ENCODE measurements at regions not wholly inside any gene's neighbourhood (a gene's known extent, or its start where the extent isn't known, plus 50 kb on each side); places are given as distances from the start of the nearest gene placed in this dataset.
"Not testable (repeated sequence)": the region's sequence is repeated elsewhere in the genome, so short reads cannot be mapped to it uniquely, and the experiment has no call there.

- DNase-seq, result no peak
Observed at GRCh38 chr21:41585199-41585994, 77.4 kb upstream of the TMPRSS2 start.

- DNase-seq, result no peak
Observed at GRCh38 chr21:41584603-41585176, 76.7 kb upstream of the TMPRSS2 start.

- DNase-seq, result no peak
Observed at GRCh38 chr21:41583274-41583790, 75.4 kb upstream of the TMPRSS2 start.

- no peak for DNase-seq
Observed at GRCh38 chr21:41582866-41583265, 74.9 kb upstream of the TMPRSS2 start.

- DNase-seq, result no peak
Observed at GRCh38 chr21:41582298-41582840, 74.4 kb upstream of the TMPRSS2 start.

- no peak for DNase-seq
Observed at GRCh38 chr21:41581592-41582228, 73.8 kb upstream of the TMPRSS2 start.

- no peak for DNase-seq
Observed at GRCh38 chr21:41580758-41581554, 73.0 kb upstream of the TMPRSS2 start.

- DNase-seq, result no peak
Observed at GRCh38 chr21:41579692-41580091, 71.7 kb upstream of the TMPRSS2 start.

GRCh38 chr21:41578716-41579115, 70.8 kb upstream of the TMPRSS2 start:
- no peak for DNase-seq

- DNase-seq, result no peak
Observed at GRCh38 chr21:41578083-41578482, 70.1 kb upstream of the TMPRSS2 start.

GRCh38 chr21:41576013-41576615, 68.2 kb upstream of the TMPRSS2 start:
- DNase-seq, result no peak

GRCh38 chr21:41573902-41574690, 66.1 kb upstream of the TMPRSS2 start:
- DNase-seq, result no peak

- DNase-seq, result no peak
Observed at GRCh38 chr21:41571938-41572510, 64.1 kb upstream of the TMPRSS2 start.

- no peak for DNase-seq
Observed at GRCh38 chr21:41570791-41571355, 62.9 kb upstream of the TMPRSS2 start.

GRCh38 chr21:41568606-41569385, 60.8 kb upstream of the TMPRSS2 start:
- DNase-seq, result no peak

- DNase-seq, result no peak
Observed at GRCh38 chr21:41567901-41568510, 60.0 kb upstream of the TMPRSS2 start.

- DNase-seq, result not testable (repeated sequence)
Observed at GRCh38 chr21:41567237-41567636, 59.3 kb upstream of the TMPRSS2 start.

- DNase-seq, result no peak
Observed at GRCh38 chr21:41566500-41567014, 58.6 kb upstream of the TMPRSS2 start.

GRCh38 chr21:41565550-41565949, 57.6 kb upstream of the TMPRSS2 start:
- no peak for DNase-seq
